ENCODE measurements at regions not wholly inside any gene's neighbourhood (a gene's known extent, or its start where the extent isn't known, plus 50 kb on each side); places are given as distances from the start of the nearest gene placed in this dataset.

DNA sequence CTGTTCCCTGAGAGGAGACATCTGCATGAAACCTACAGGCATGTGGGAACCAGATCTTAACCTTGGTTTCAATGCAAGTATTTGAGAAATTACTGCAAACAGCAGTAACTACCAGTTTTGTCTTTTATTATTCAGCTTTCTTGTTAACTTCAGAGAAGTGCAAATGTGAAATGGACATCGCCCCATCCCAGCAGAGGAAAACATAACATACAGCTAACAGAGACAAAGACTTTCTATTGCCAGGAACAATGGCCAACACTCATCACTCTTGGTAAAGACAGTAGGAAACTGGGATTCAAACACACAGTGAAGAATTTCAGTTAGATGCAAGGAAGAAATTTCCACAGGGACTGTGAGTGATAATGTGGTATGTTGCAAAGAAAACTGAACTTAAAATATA is 115.1 kb downstream of the SLC30A10 start:
- in situ Hi-C loops (cut with MboI) = loop anchor here (25.0 kb wide), 1 partner anchor 1476 kb away; the partner anchor contains the start of gene TGFB2
- H2AFZ ChIP-seq = no peak overlapping the region
- no peaks in the 10 kb centered on the region for H3K9me3 ChIP-seq (ENCODE audit: low read depth)
- H3K27me3 ChIP-seq (replicated peaks; ENCODE audit: insufficient read depth) = peaks cover 66% of the 10 kb centered on the region
- H4K20me1 ChIP-seq (ENCODE audit: insufficient read depth) = no peaks in the 10 kb centered on the region
- H3K27ac ChIP-seq = no peak overlapping the region
- no peaks in the 10 kb centered on the region for H3K9me2 ChIP-seq (ENCODE audit: insufficient read depth)
- 0 to 3% methylated on average over 1 of the region's 1 CpG for WGBS, 2 experiments (ENCODE audit: low coverage in 1 of 2, low lambda C conversion rate in 2 of 2, missing lambda C conversion rate in 2 of 2)
- DNase-seq = no peak
- no peaks in the 10 kb centered on the region for H3F3A ChIP-seq (ENCODE audit: insufficient read depth)
- no peaks in the 10 kb centered on the region for H3K79me2 ChIP-seq (ENCODE audit: insufficient read depth)
- H3K4me1 ChIP-seq (ENCODE audit: insufficient read depth) = peaks cover 3% of the 10 kb centered on the region; the same call in 1 of the 2 replicates
- no peak overlapping the region for H3K9ac ChIP-seq
- H3K4me3 ChIP-seq = no peak overlapping the region
- no peak overlapping the region for H3K4me2 ChIP-seq (ENCODE audit: unreplicated experiment)
- no peak for TF ChIP-seq EZH2 (IDR thresholded peaks at IDR 0.05; ENCODE audit: insufficient read depth, poor library complexity, severe bottlenecking)
- no peak for TF ChIP-seq EZH2phosphoT487 (IDR thresholded peaks at IDR 0.05; ENCODE audit: insufficient read depth, low read depth)
- no peaks in the 10 kb centered on the region for H3K36me3 ChIP-seq (ENCODE audit: low read depth)

DNA sequence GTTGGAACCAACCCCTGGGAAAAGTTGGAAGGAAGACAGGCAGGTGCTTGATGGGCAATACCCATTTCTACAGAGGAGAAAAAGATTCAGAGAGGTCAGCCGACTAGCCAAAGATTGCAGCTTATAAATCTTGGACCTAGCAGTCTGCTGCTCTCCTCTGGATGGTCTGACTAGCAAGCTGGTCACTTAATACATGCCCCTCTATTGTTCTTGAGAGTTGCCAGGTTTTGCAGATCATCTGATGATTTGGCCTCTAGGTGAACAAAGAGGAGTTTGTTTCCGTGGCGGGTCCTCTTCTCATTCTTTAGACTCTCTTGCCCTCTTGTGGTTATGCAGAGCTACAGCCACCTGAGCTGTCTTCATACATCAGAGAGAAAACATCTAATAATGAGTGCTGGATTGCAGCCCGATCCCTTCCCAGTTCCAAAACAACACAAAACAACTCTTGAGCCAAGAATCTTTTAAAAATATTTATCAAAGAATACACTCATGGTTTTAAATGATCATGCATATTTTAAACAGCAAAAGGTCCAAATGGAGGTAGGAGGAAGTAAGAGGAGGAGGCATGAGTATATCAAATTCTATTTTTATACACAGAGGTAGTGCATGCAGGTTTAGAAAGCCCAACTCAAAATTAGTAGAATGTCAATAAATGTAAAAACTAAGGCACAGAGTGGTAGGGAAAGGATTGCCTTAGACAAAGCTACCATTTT is 115.7 kb downstream of the SLC30A10 start:
- 11 to 13% methylated on average over 4 of the region's 4 CpGs for WGBS, 2 experiments (ENCODE audit: low coverage in 1 of 2, low lambda C conversion rate in 2 of 2, missing lambda C conversion rate in 2 of 2)
- in situ Hi-C loops (cut with MboI) = loop anchor here (25.0 kb wide), 1 partner anchor 1475 kb away; the partner anchor contains the start of gene TGFB2

DNA sequence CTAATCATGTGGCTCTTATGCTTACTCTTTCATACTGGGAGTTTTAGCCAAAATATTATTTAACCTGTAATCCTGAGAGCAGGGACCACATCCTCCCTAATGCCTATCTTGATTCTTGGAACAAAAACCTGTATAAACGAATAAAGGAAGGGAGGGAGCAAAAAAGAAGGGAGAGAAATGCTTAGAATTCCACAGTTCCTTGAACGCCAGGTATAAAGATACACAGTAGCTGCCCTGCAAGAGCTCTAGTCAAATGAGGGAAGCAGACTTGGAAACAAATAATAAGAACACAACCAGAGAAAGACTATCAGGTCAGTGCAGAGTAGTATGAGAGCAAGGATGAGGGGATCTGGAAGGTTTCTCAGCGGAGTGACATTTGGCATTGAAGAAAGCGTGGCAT is 116.3 kb downstream of the SLC30A10 start:
- H3K9me3 ChIP-seq (ENCODE audit: low read depth) = no peaks in the 10 kb centered on the region
- H3K27ac ChIP-seq = no peak overlapping the region
- no peaks in the 10 kb centered on the region for H3K79me2 ChIP-seq (ENCODE audit: insufficient read depth)
- DNase-seq = no peak
- WGBS, 2 experiments (ENCODE audit: low coverage in 1 of 2, low lambda C conversion rate in 2 of 2, missing lambda C conversion rate in 2 of 2) = 44% methylated on average over 4 of the region's 4 CpGs
- no peak overlapping the region for H3K9ac ChIP-seq
- TF ChIP-seq EZH2phosphoT487 (IDR thresholded peaks at IDR 0.05; ENCODE audit: insufficient read depth, low read depth) (no peak), EZH2 (IDR thresholded peaks at IDR 0.05; ENCODE audit: insufficient read depth, poor library complexity, severe bottlenecking) (no peak)
- H3K36me3 ChIP-seq (ENCODE audit: low read depth) = no peaks in the 10 kb centered on the region
- in situ Hi-C loops (cut with MboI) = loop anchor here (25.0 kb wide), 1 partner anchor 1475 kb away; the partner anchor contains the start of gene TGFB2
- peaks cover 63% of the 10 kb centered on the region for H3K27me3 ChIP-seq (replicated peaks; ENCODE audit: insufficient read depth)
- H3K9me2 ChIP-seq (ENCODE audit: insufficient read depth) = no peaks in the 10 kb centered on the region
- no peaks in the 10 kb centered on the region for H3F3A ChIP-seq (ENCODE audit: insufficient read depth)
- H4K20me1 ChIP-seq (ENCODE audit: insufficient read depth) = no peaks in the 10 kb centered on the region
- H2AFZ ChIP-seq = no peak overlapping the region
- H3K4me2 ChIP-seq (ENCODE audit: unreplicated experiment) = no peak overlapping the region
- H3K4me1 ChIP-seq (ENCODE audit: insufficient read depth) = peaks cover 3% of the 10 kb centered on the region; the same call in 1 of the 2 replicates
- H3K4me3 ChIP-seq = no peak overlapping the region

More for the DNA sequence above, 115.7 kb downstream of the SLC30A10 start:
- H3K4me2 ChIP-seq (ENCODE audit: unreplicated experiment) = no peak overlapping the region
- no peaks in the 10 kb centered on the region for H3K9me2 ChIP-seq (ENCODE audit: insufficient read depth)
- TF ChIP-seq EZH2phosphoT487 (IDR thresholded peaks at IDR 0.05; ENCODE audit: insufficient read depth, low read depth) = no peak
- TF ChIP-seq EZH2 (IDR thresholded peaks at IDR 0.05; ENCODE audit: insufficient read depth, poor library complexity, severe bottlenecking) = no peak
- no peaks in the 10 kb centered on the region for H3K36me3 ChIP-seq (ENCODE audit: low read depth)
- H3K4me3 ChIP-seq = no peak overlapping the region
- H3K27ac ChIP-seq = no peak overlapping the region
- no peaks in the 10 kb centered on the region for H4K20me1 ChIP-seq (ENCODE audit: insufficient read depth)
- peaks cover 3% of the 10 kb centered on the region; the same call in 1 of the 2 replicates for H3K4me1 ChIP-seq (ENCODE audit: insufficient read depth)
- peak; percentile 86 for DNase-seq
- H3K27me3 ChIP-seq (replicated peaks; ENCODE audit: insufficient read depth) = peaks cover 66% of the 10 kb centered on the region
- H3K9me3 ChIP-seq (ENCODE audit: low read depth) = no peaks in the 10 kb centered on the region
- H3K9ac ChIP-seq = no peak overlapping the region
- H3K79me2 ChIP-seq (ENCODE audit: insufficient read depth) = no peaks in the 10 kb centered on the region
- no peak overlapping the region for H2AFZ ChIP-seq
- no peaks in the 10 kb centered on the region for H3F3A ChIP-seq (ENCODE audit: insufficient read depth)

DNA sequence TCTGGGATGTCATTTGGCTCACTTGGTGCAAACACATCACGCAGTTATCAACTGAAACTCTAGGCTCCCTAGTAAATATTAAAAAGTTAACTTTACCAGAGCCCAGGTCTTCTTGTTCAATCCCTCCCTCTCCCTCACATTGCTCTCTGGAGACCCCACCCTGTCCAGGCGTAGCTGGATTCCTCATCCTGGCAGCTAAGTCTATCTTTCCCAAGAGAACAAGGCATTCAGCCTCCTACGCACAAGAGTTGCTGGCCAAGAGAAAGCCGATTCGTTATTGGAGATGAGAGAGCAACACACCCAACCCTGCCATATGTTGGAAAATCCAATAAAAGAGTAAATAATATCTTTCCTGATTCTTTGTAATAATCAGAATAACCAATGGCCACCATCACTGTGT is 117.9 kb downstream of the SLC30A10 start:
- peaks cover 3% of the 10 kb centered on the region; the same call in 1 of the 2 replicates for H3K4me1 ChIP-seq (ENCODE audit: insufficient read depth)
- H2AFZ ChIP-seq = no peak overlapping the region
- no peak overlapping the region for H3K27ac ChIP-seq
- in situ Hi-C loops (cut with MboI) = loop anchor here (25.0 kb wide), 1 partner anchor 1473 kb away; the partner anchor contains the start of gene TGFB2
- DNase-seq = peak; percentile 65
- H3K9me3 ChIP-seq (ENCODE audit: low read depth) = no peaks in the 10 kb centered on the region
- H3K79me2 ChIP-seq (ENCODE audit: insufficient read depth) = no peaks in the 10 kb centered on the region
- H3K4me3 ChIP-seq = no peak overlapping the region
- H3F3A ChIP-seq (ENCODE audit: insufficient read depth) = no peaks in the 10 kb centered on the region
- peaks cover 48% of the 10 kb centered on the region for H3K27me3 ChIP-seq (replicated peaks; ENCODE audit: insufficient read depth)
- H3K4me2 ChIP-seq (ENCODE audit: unreplicated experiment) = no peak overlapping the region
- no peak overlapping the region for H3K9ac ChIP-seq
- H3K36me3 ChIP-seq (ENCODE audit: low read depth) = no peaks in the 10 kb centered on the region
- H4K20me1 ChIP-seq (ENCODE audit: insufficient read depth) = no peaks in the 10 kb centered on the region
- 12 to 15% methylated on average over 5 of the region's 5 CpGs for WGBS, 2 experiments (ENCODE audit: low coverage in 1 of 2, low lambda C conversion rate in 2 of 2, missing lambda C conversion rate in 2 of 2)
- TF ChIP-seq EZH2 (IDR thresholded peaks at IDR 0.05; ENCODE audit: insufficient read depth, poor library complexity, severe bottlenecking) (no peak), EZH2phosphoT487 (IDR thresholded peaks at IDR 0.05; ENCODE audit: insufficient read depth, low read depth) (no peak)
- H3K9me2 ChIP-seq (ENCODE audit: insufficient read depth) = no peaks in the 10 kb centered on the region
